Thoracic aorta (tissue), 2 donors: ENCODE measurements at regions not wholly inside any gene's neighbourhood (a gene's known extent, or its start where the extent isn't known, plus 50 kb on each side); places are given as distances from the start of the nearest gene placed in this dataset.

ENCODE experiments used
- ATAC-seq: fragments of 150-250 bp; one replicate; pipeline ENCODE4 v1.8.0; 2017; ENCODE audit warnings: low read depth; ENCODE audit not compliant: insufficient number of reproducible peaks, low FRiP score
- DNase-seq: peaks from one replicate; pipeline ENCODE4 v3.0.0-alpha.2; 2020; ENCODE audit warnings: low spot score
- H3K27ac ChIP-seq, 2 donors: fragments of 200-600 bp; sonication (generic); 1 replicate in 1 of 2; 2 replicates in 1 of 2; pipeline ENCODE4 v1.5.1; 2016; ENCODE audit warnings: mild to moderate bottlenecking in 2 of 2, moderate library complexity in 2 of 2
- H3K27me3 ChIP-seq: fragments of 200-600 bp; sonication (generic); replicated peaks from 2 replicates; pipeline ENCODE4 v1.6.0; 2016; ENCODE audit warnings: mild to moderate bottlenecking; ENCODE audit not compliant: insufficient read depth
- H3K36me3 ChIP-seq: fragments of 200-600 bp; sonication (generic); one replicate; pipeline ENCODE4 v1.5.1; 2016
- H3K4me1 ChIP-seq, 2 donors: fragments of 200-600 bp; sonication (generic); 1 replicate in 1 of 2; 2 replicates in 1 of 2; pipeline versions ENCODE4 v1.5.1 to v1.6.0; 2016; ENCODE audit warnings: low read depth in 2 of 2, mild to moderate bottlenecking in 1 of 2; ENCODE audit not compliant: control insufficient read depth in 1 of 2
- H3K4me3 ChIP-seq: fragments of 200-600 bp; sonication (generic); 2 replicates; pipeline ENCODE4 v1.5.1; 2016; ENCODE audit warnings: mild to moderate bottlenecking
- H3K9me3 ChIP-seq: fragments of 200-600 bp; sonication (generic); 2 replicates; pipeline ENCODE4 v1.5.1; 2016
- TF ChIP-seq, protein P1 (sequence below): fragments of 200-600 bp; sonication (generic); IDR thresholded peaks from one replicate; pipeline ENCODE4 v1.5.1; 2019; ENCODE audit warnings: antibody characterized with exemption

DNA sequence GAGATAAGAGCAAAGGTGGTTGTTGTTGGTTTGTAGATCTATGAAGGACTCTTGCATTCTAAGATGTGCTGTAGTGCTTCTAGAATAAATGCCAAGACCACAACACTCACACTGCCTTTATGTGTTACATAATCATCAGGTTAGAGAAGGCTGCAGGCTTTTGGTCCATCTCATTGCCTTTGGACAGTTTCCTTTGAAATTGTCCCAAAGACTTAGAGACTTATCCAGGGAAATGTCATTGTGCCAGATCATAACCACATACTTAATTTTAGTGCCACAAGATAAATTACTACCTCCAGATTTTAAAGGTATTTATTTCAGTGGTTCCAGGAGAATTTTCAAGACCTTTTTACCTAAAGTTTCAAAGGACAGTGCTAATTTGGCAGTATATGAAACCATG, 666.6 kb upstream of the CITED2 start:
- Histone ChIP-seq H3K4me3 (no peak overlapping the region), H3K9me3 (peaks cover 3% of the 10 kb centered on the region), H3K4me1 (no peaks in the 10 kb centered on the region), H3K36me3 (no peaks in the 10 kb centered on the region), H3K27me3 (no peaks in the 10 kb centered on the region), H3K27ac (no peak overlapping the region)
- ATAC-seq (no peak), DNase-seq (no peak)
- TF ChIP-seq, protein P1, sequence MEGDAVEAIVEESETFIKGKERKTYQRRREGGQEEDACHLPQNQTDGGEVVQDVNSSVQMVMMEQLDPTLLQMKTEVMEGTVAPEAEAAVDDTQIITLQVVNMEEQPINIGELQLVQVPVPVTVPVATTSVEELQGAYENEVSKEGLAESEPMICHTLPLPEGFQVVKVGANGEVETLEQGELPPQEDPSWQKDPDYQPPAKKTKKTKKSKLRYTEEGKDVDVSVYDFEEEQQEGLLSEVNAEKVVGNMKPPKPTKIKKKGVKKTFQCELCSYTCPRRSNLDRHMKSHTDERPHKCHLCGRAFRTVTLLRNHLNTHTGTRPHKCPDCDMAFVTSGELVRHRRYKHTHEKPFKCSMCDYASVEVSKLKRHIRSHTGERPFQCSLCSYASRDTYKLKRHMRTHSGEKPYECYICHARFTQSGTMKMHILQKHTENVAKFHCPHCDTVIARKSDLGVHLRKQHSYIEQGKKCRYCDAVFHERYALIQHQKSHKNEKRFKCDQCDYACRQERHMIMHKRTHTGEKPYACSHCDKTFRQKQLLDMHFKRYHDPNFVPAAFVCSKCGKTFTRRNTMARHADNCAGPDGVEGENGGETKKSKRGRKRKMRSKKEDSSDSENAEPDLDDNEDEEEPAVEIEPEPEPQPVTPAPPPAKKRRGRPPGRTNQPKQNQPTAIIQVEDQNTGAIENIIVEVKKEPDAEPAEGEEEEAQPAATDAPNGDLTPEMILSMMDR, result no peak

DNA sequence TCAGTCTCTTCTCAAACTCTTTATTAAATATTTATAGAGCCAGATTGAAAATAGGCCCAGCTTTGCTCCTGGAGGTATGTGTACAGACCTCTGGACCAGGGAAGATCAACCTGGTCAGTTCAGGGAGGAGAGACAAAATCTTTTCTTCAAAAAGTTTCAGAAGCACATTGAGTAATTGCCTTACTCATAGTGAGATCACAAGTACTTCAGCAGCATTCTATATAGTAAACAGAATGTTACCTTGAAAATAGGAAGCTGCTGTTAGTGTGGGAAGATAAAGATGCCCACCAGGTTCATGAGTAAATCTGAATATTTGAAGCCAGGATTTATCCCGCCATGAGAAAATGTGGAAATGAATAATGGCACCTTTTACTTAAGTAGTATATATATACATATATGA, 665.9 kb upstream of the CITED2 start:
- no peak for DNase-seq

DNA sequence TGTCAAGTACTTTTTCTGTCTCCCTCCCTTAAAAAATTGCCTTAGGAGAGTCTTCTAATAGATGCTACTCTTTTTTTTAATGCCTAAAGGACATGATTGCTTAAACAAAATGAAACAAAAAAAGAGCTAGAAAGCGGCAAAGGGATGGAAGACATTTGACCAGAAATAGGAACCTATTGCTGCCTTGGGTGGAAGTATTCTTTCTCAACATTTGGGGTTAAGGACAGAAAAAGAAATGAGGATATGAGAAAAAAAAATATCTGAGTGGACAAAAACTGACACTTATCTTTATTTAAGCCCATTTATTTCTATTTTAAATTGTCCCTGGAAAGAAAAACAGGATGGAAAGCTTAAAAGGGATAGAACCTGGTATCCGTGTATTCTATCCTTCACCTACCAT, 664.9 kb upstream of the CITED2 start:
- TF ChIP-seq, protein P1, result no peak
- ATAC-seq (no peak), DNase-seq (no peak)
- Histone ChIP-seq H3K27ac (no peak overlapping the region), H3K4me1 (no peaks in the 10 kb centered on the region), H3K4me3 (no peak overlapping the region), H3K27me3 (no peaks in the 10 kb centered on the region), H3K36me3 (no peaks in the 10 kb centered on the region), H3K9me3 (peaks cover 3% of the 10 kb centered on the region)

More for the DNA sequence above, 665.9 kb upstream of the CITED2 start:
- no peaks in the 10 kb centered on the region for H3K27me3 ChIP-seq
- H3K4me3 ChIP-seq, result no peak overlapping the region
- ATAC-seq, result no peak
- no peaks in the 10 kb centered on the region for H3K4me1 ChIP-seq
- TF ChIP-seq, protein P1, result no peak
- no peak overlapping the region for H3K27ac ChIP-seq
- peaks cover 3% of the 10 kb centered on the region for H3K9me3 ChIP-seq
- H3K36me3 ChIP-seq, result no peaks in the 10 kb centered on the region

DNA sequence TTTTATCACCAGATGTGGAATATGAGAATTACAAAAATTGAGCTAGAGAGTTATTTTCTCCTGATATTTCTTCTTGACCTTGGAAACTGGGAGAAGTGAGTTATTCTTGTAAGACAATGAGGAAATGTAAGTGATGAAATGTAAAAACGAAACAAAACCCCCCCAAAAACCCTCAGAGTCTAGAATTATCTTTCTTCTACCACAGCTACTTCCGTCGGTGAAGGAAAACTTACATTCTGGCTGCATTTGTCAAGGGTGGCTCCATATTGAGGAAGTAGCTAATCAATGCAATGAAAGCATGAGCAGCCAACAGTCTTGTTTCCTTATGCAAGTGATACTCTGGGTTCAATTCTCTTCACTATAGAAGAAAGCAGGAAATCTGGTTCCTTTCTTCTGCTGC, 661.7 kb upstream of the CITED2 start:
- no peaks in the 10 kb centered on the region for H3K27me3 ChIP-seq
- TF ChIP-seq, protein P1, result no peak
- ATAC-seq, result no peak

DNA sequence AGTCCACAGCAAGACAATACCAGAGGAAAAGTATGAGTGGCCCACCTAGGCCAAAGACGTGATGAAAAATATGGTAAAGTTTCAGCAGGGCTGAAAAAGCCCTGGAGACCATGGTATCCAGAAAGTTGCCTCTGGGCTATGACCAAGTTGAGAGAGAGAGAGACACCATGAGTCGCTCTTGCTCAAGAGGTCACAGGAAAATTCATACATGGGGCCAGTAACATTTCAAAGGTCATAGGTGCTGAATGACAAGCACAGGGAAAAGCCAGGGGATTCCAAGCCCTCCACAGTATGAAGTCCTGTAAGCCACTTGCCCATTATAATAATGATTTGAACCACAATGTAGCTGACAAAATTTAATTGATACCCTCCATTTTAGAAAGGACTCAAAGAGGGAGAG, 657.7 kb upstream of the CITED2 start:
- Histone ChIP-seq H3K4me1 (no peaks in the 10 kb centered on the region), H3K9me3 (peaks cover 3% of the 10 kb centered on the region), H3K27ac (no peak overlapping the region), H3K36me3 (no peaks in the 10 kb centered on the region), H3K27me3 (no peaks in the 10 kb centered on the region), H3K4me3 (no peak overlapping the region)
- DNase-seq, result no peak
- ATAC-seq, result no peak
- TF ChIP-seq, protein P1, result no peak

More for the DNA sequence above, 661.7 kb upstream of the CITED2 start:
- H3K27ac ChIP-seq, result no peak overlapping the region
- no peak for DNase-seq
- H3K4me1 ChIP-seq, result no peaks in the 10 kb centered on the region
- H3K36me3 ChIP-seq, result no peaks in the 10 kb centered on the region
- peaks cover 3% of the 10 kb centered on the region for H3K9me3 ChIP-seq
- H3K4me3 ChIP-seq, result no peak overlapping the region
